GM06990 (cell line): ENCODE measurements at regions not wholly inside any gene's neighbourhood (a gene's known extent, or its start where the extent isn't known, plus 50 kb on each side); places are given as distances from the start of the nearest gene placed in this dataset.
A peak's percentile ranks its signal among the peaks of the same experiment; 100 is the strongest.

Experiments used
- DNase-seq: peaks from one replicate; pipeline ENCODE4 v3.0.0-alpha.2; 2011; ENCODE audit not compliant: insufficient read length; ENCODE audit errors: extremely low read depth
- H3K27me3 ChIP-seq: replicated peaks from 2 replicates; pipeline ENCODE4 v1.6.0; 2011; ENCODE audit warnings: low read length; ENCODE audit not compliant: control insufficient read depth, insufficient read depth
- H3K36me3 ChIP-seq: 2 replicates; pipeline ENCODE4 v1.5.1; 2011; ENCODE audit warnings: low read length; ENCODE audit not compliant: control insufficient read depth, insufficient read depth
- H3K4me3 ChIP-seq: replicated peaks from 2 replicates; pipeline ENCODE4 v1.5.1; 2011; ENCODE audit warnings: low read depth, mild to moderate bottlenecking, control low read depth, low read length
- CTCF ChIP-seq: IDR thresholded peaks from 2 replicates; pipeline ENCODE4 v1.5.1; 2011; ENCODE audit warnings: low read length, control low read depth, mild to moderate bottlenecking, inconsistent platforms; ENCODE audit not compliant: insufficient read depth, poor library complexity, severe bottlenecking

- H3K36me3 ChIP-seq = no peaks in the 10 kb centered on the region
- no peak overlapping the region for H3K4me3 ChIP-seq
- no peak for DNase-seq
- no peaks in the 10 kb centered on the region for H3K27me3 ChIP-seq
- no peak for TF ChIP-seq CTCF
Observed at GRCh38 chr6:25017486-25017885, 81.7 kb upstream of the RIPOR2 start.

- Histone ChIP-seq H3K4me3 (no peak overlapping the region), H3K27me3 (no peaks in the 10 kb centered on the region), H3K36me3 (no peaks in the 10 kb centered on the region)
- peak; percentile 67 for DNase-seq
- TF ChIP-seq CTCF = peak; percentile 85
Observed at GRCh38 chr6:25017932-25018567, 82.3 kb upstream of the RIPOR2 start.

GRCh38 chr6:25018568-25018954, 82.8 kb upstream of the RIPOR2 start:
- no peak for DNase-seq
- Histone ChIP-seq H3K36me3 (no peaks in the 10 kb centered on the region), H3K4me3 (no peak overlapping the region), H3K27me3 (no peaks in the 10 kb centered on the region)
- no peak for TF ChIP-seq CTCF

- DNase-seq = no peak
- Histone ChIP-seq H3K4me3 (no peak overlapping the region), H3K27me3 (no peaks in the 10 kb centered on the region), H3K36me3 (no peaks in the 10 kb centered on the region)
- no peak for TF ChIP-seq CTCF
Observed at GRCh38 chr6:25022140-25022553, 86.4 kb upstream of the RIPOR2 start.

- H3K27me3 ChIP-seq = no peaks in the 10 kb centered on the region
- no peak for TF ChIP-seq CTCF
Observed at GRCh38 chr6:25023781-25024180, 88.0 kb upstream of the RIPOR2 start.

GRCh38 chr6:25024821-25025220, 89.1 kb upstream of the RIPOR2 start:
- Histone ChIP-seq H3K27me3 (no peaks in the 10 kb centered on the region), H3K36me3 (no peaks in the 10 kb centered on the region), H3K4me3 (no peak overlapping the region)
- TF ChIP-seq CTCF = no peak
- no peak for DNase-seq

More at GRCh38 chr6:25023781-25024180, 88.0 kb upstream of the RIPOR2 start:
- no peaks in the 10 kb centered on the region for H3K36me3 ChIP-seq
- no peak overlapping the region for H3K4me3 ChIP-seq
- DNase-seq = no peak
